ENCODE measurements at regions not wholly inside any gene's neighbourhood (a gene's known extent, or its start where the extent isn't known, plus 50 kb on each side); places are given as distances from the start of the nearest gene placed in this dataset.
"Not testable (repeated sequence)": the region's sequence is repeated elsewhere in the genome, so short reads cannot be mapped to it uniquely, and the experiment has no call there.

DNA sequence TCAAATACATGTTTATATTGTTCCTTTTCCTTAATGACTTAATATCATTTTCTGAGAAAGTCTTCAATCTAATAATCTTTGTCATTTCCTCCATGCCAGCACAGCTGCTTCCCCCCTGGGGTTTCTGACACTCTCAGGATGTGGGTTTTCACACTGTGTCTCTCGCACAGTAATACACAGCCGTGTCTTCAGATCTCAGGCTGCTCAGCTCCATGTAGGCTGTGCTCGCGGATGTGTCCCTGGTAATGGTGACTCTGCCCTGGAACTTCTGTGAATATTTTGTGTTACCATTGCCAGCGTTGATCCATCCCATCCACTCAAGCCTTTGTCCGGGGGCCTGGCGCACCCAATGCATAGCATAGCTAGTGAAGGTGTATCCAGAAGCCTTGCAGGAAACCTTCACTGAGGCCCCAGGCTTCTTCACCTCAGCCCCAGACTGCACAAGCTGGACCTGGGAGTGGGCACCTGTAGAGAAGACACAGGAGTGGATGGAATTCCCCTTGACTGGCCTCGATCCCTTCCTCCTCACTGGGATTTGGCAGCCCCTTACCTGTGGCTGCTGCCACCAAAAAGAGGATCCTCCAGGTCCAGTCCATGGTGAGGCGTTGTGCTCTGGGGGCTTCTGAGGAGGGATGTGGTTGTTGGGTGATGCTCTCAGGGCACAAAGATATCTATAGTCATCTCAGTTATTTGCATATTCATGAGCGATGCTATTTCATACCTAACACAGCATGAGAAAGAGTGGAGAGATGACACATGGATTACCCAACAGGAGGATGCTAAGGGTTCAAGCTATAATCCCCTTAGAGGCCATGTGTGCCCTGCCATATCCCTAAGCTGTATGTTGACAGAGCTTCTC is 478.8 kb downstream of the TMEM121 start:
- H3K27me3 Mint-ChIP-seq = not testable (repeated sequence)

DNA sequence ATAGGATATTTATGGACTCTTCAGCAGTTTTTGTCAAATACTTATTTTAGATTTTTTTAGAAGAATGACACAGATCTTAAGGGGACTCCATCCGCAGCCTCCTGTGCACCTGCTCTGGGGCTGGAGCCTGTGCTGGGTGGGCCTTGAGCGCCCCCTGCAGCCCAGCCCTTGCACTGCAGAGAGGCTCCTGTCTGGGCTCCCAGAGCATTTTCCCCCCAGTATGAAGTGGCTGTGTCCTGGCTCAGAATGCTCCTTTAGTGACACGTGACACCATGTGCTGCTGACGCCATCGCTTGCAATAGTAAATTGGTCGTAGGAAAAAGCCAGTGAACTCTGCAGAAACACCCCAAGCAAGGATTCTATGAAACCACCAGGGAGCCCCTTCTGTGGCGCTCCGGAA is 479.7 kb downstream of the TMEM121 start:
- peak overlapping the region; percentile 45 for H3K4me3 Mint-ChIP-seq
- H3K27me3 Mint-ChIP-seq; H3K27ac Mint-ChIP-seq; H3K9me3 Mint-ChIP-seq; POLR2A ChIA-PET; H3K36me3 Mint-ChIP-seq (ENCODE audit: low read depth); DNase-seq: not testable (repeated sequence)
- intact Hi-C loops (cut with micrococcal nuclease) = loop anchor here (5.0 to 10.0 kb wide), 2 partner anchors 331 to 469 kb away; no protein-coding TSS in a partner anchor
- peaks cover 11% of the 10 kb centered on the region for H3K4me1 Mint-ChIP-seq
- ATAC-seq (ENCODE audit: low read depth) = peak; percentile 43
- CTCF ChIA-PET = interaction anchor here (0.7 to 1.2 kb wide), 2 partner anchors 174 to 331 kb away, joined by 3 read pairs; no protein-coding TSS in a partner anchor

More for the DNA sequence above, 478.8 kb downstream of the TMEM121 start:
- Mint-ChIP-seq H3K4me3 (peak overlapping the region; percentile 71), H3K4me1 (peaks cover 11% of the 10 kb centered on the region), H3K27ac (peak overlapping the region; percentile 86)
- peak; percentile 70 for ATAC-seq (ENCODE audit: low read depth)
- intact Hi-C loops (cut with micrococcal nuclease) = loop anchor here (5.0 to 10.0 kb wide), 2 partner anchors 330 to 468 kb away; no protein-coding TSS in a partner anchor
- CTCF ChIA-PET = interaction anchor here (0.7 to 1.2 kb wide), 2 partner anchors 173 to 330 kb away, joined by 3 read pairs; no protein-coding TSS in a partner anchor
- not testable (repeated sequence) for H3K36me3 Mint-ChIP-seq (ENCODE audit: low read depth); DNase-seq; H3K9me3 Mint-ChIP-seq
- POLR2A ChIA-PET = interaction anchor here (0.6 to 1.5 kb wide), 3 partner anchors 146 to 607 kb away, joined by 3 read pairs; partner anchors contain the start of gene TEX22

DNA sequence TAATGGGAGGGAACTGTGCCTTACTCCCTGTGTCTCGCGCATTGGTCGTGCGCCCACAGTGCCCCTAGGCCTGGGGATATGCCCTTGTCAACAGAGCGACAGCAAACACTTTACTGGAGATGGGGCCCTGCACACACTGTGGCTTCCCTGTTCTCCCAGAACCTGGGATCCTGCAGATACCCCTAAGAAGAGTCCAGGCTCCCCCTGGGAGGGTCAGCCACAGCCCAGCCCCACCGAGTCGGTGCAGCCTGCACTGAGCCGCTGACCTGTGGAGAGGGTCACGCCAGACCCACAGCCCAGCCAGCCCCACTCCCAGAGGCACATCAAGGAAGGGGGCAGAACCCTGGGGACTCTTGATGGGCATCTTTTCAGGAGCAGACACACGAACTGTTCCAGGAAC is 480.3 kb downstream of the TMEM121 start:
- H3K4me3 Mint-ChIP-seq; ATAC-seq (ENCODE audit: low read depth); H3K27me3 Mint-ChIP-seq; CTCF ChIA-PET; POLR2A ChIA-PET; DNase-seq; H3K27ac Mint-ChIP-seq; H3K36me3 Mint-ChIP-seq (ENCODE audit: low read depth); H3K9me3 Mint-ChIP-seq: not testable (repeated sequence)
- intact Hi-C loops (cut with micrococcal nuclease) = loop anchor here (5.0 to 10.0 kb wide), 2 partner anchors 332 to 469 kb away; no protein-coding TSS in a partner anchor
- peaks cover 14% of the 10 kb centered on the region for H3K4me1 Mint-ChIP-seq

DNA sequence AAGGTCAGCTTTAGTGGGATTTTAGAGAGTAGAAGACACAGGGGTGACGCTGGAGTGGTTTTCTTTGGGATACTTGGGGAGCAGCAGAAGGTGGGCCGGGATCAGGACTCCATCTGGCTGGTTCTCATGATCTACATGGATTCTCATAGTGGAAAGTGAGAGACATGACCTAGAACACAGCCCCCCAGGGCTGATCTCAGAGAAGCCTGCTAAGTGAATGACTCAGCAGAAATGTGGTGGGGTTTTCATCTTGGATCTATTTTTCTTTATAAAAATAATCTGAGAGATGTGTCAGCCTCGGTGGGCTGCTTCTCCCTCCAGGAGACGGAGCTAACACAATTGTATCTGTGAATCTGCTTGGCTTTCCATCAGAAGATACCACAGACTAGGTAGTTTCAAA is 484.4 kb downstream of the TMEM121 start:
- DNase-seq (no peak), ATAC-seq (ENCODE audit: low read depth) (no peak)
- CTCF ChIA-PET = no interaction called here
- H3K27me3 Mint-ChIP-seq = no peaks in the 10 kb centered on the region
- H3K9me3 Mint-ChIP-seq = no peaks in the 10 kb centered on the region
- intact Hi-C loops (cut with micrococcal nuclease) = loop anchor here (10.0 kb wide), 1 partner anchor 54 kb away; no protein-coding TSS in a partner anchor
- H3K4me1 Mint-ChIP-seq = peaks cover 7% of the 10 kb centered on the region
- H3K27ac Mint-ChIP-seq = no peak overlapping the region
- POLR2A ChIA-PET = no interaction called here
- TF ChIP-seq, protein P1, sequence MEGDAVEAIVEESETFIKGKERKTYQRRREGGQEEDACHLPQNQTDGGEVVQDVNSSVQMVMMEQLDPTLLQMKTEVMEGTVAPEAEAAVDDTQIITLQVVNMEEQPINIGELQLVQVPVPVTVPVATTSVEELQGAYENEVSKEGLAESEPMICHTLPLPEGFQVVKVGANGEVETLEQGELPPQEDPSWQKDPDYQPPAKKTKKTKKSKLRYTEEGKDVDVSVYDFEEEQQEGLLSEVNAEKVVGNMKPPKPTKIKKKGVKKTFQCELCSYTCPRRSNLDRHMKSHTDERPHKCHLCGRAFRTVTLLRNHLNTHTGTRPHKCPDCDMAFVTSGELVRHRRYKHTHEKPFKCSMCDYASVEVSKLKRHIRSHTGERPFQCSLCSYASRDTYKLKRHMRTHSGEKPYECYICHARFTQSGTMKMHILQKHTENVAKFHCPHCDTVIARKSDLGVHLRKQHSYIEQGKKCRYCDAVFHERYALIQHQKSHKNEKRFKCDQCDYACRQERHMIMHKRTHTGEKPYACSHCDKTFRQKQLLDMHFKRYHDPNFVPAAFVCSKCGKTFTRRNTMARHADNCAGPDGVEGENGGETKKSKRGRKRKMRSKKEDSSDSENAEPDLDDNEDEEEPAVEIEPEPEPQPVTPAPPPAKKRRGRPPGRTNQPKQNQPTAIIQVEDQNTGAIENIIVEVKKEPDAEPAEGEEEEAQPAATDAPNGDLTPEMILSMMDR (IDR thresholded peaks at IDR 0.05) = no peak
- H3K36me3 Mint-ChIP-seq (ENCODE audit: low read depth) = peaks cover 3% of the 10 kb centered on the region
- no peak overlapping the region for H3K4me3 Mint-ChIP-seq

DNA sequence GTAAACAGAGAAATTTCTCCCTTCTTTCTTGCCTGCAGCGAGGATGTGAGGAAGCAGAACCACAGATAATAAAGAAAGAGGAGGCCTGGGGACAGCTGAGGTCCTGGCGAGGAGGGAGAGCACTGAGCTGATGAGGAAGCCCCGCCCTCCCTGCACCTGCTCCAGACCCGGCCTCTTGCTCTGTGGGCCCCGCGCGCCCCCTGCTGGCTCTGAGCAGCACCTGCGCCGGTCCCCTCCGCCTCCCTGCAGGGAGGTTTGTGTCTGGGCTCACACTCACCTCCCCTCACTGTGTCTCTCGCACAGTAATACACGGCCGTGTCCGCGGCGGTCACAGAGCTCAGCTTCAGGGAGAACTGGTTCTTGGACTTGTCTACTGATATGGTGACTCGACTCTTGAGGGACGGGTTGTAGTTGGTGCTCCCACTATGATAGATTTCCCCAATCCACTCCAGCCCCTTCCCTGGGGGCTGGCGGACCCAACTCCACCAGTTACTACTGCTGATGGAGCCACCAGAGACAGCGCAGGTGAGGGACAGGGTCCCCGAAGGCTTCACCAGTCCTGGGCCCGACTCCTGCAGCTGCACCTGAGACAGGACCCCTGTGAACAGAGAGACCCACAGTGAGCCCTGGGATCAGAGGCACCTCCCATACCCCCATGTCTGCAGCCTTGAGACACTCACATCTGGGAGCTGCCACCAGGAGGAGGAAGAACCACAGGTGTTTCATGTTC is 485.4 kb downstream of the TMEM121 start:
- POLR2A ChIA-PET; DNase-seq; H3K9me3 Mint-ChIP-seq; H3K36me3 Mint-ChIP-seq (ENCODE audit: low read depth); H3K4me3 Mint-ChIP-seq; H3K27me3 Mint-ChIP-seq; H3K27ac Mint-ChIP-seq; H3K4me1 Mint-ChIP-seq: not testable (repeated sequence)
- intact Hi-C loops (cut with micrococcal nuclease) = loop anchor here (10.0 kb wide), 1 partner anchor 53 kb away; no protein-coding TSS in a partner anchor
- CTCF ChIA-PET = interaction anchor here (1.1 kb wide), 1 partner anchor 410 kb away, joined by 4 read pairs; no protein-coding TSS in a partner anchor
- peak; percentile 42 for ATAC-seq (ENCODE audit: low read depth)

DNA sequence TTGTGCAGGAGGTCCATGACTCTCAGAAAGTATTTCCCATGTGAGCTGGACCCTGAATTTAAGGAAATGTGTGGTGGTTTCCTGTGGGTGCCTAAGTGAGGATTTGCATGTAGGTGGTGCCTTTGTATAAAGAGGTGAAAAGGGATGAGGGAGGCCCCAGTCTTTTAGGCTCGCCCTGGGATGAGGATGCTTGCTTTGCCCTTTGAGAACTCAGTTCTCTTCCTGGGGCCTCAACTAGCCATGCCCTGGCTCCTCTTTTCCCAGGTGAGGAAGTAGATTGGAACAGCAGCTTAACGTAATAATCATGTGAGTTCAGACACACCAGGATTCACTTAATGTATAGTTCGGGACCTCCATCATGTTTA is 486.0 kb downstream of the TMEM121 start:
- CTCF ChIA-PET = interaction anchor here (1.1 kb wide), 1 partner anchor 409 kb away, joined by 4 read pairs; no protein-coding TSS in a partner anchor
- H3K36me3 Mint-ChIP-seq (ENCODE audit: low read depth); H3K9me3 Mint-ChIP-seq; H3K4me1 Mint-ChIP-seq; H3K27me3 Mint-ChIP-seq; H3K4me3 Mint-ChIP-seq; POLR2A ChIA-PET; ATAC-seq (ENCODE audit: low read depth); DNase-seq; H3K27ac Mint-ChIP-seq: not testable (repeated sequence)
- intact Hi-C loops (cut with micrococcal nuclease) = loop anchor here (10.0 kb wide), 1 partner anchor 52 kb away; no protein-coding TSS in a partner anchor

DNA sequence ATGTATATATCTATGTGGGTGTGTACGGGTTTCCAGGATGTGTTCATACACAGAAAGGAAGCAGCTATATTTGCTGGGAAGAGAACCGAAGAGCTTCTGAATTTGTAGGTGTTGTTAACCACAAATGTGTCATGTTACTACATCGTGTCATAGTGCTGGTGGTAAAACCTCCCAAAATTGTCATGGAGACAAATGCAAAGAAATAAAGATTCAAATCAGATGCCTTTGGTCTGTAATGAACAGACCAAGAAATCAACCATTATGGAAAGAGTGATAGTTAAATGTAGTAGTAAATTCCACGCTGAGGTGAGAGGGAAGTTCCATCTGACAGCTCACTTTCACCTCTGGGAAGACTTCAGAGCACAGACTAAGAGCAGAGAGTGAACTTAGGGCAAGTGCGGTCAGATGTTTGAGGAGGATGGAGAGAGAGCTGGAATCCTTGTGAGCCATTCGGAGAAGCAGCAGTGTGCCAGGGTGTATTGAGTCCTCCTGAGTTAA is 487.5 kb downstream of the TMEM121 start:
- ATAC-seq (ENCODE audit: low read depth) = no peak
- Mint-ChIP-seq H3K27ac (no peak overlapping the region), H3K9me3 (no peaks in the 10 kb centered on the region), H3K4me3 (no peak overlapping the region), H3K27me3 (no peaks in the 10 kb centered on the region), H3K4me1 (peaks cover 2% of the 10 kb centered on the region), H3K36me3 (ENCODE audit: low read depth) (no peaks in the 10 kb centered on the region)
- intact Hi-C loops (cut with micrococcal nuclease) = loop anchor here (10.0 kb wide), 1 partner anchor 51 kb away; no protein-coding TSS in a partner anchor
- DNase-seq = no peak
- CTCF ChIA-PET = no interaction called here
- TF ChIP-seq, protein P1 (IDR thresholded peaks at IDR 0.05) = no peak
- POLR2A ChIA-PET = no interaction called here

DNA sequence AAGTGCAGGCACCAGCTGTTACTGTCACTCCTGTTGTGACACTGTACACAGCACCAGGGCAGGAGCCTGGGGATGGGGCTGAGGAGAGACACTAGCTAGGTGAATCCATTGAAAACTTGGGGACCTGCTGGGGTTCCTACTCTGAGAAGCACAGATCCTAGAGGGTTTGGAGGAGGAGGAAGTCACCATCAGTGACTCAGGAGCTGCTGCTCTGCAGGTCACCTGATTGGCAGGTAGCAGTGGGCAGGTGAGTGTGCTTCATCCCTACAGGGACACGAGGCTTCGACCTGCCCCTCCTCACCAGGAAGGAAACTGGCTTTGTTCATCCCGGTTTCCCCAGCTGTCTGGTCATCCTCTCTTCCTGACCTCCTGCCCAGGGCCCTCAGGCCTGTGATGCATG is 491.6 kb downstream of the TMEM121 start:
- H3K27me3 Mint-ChIP-seq; H3K36me3 Mint-ChIP-seq (ENCODE audit: low read depth); POLR2A ChIA-PET; H3K9me3 Mint-ChIP-seq; CTCF ChIA-PET; H3K27ac Mint-ChIP-seq; H3K4me1 Mint-ChIP-seq; DNase-seq; ATAC-seq (ENCODE audit: low read depth); H3K4me3 Mint-ChIP-seq: not testable (repeated sequence)
- intact Hi-C loops (cut with micrococcal nuclease) = loop anchor here (10.0 kb wide), 1 partner anchor 47 kb away; no protein-coding TSS in a partner anchor
